MM.1S (cell line): ENCODE measurements at regions not wholly inside any gene's neighbourhood (a gene's known extent, or its start where the extent isn't known, plus 50 kb on each side); places are given as distances from the start of the nearest gene placed in this dataset.

Experiments used
- CTCF ChIP-seq: fragments of 300-600 bp; sonication (generic); IDR thresholded peaks from 2 replicates; pipeline ENCODE4 v1.5.1; 2016; ENCODE audit warnings: antibody characterized with exemption, low read length, mixed read lengths
- EZH2 ChIP-seq: fragments of 300-600 bp; sonication (generic); optimal IDR thresholded peaks from 2 replicates; pipeline ENCODE3; 2017; ENCODE audit warnings: low read depth, mild to moderate bottlenecking, antibody characterized with exemption, low read length, mixed read lengths

- no peak for TF ChIP-seq CTCF
- TF ChIP-seq EZH2, result no peak
Observed at GRCh38 chr17:70786081-70786480, 616.7 kb downstream of the KCNJ2 start.
